Hepatocyte (in vitro differentiated cells): ENCODE measurements at regions not wholly inside any gene's neighbourhood (a gene's known extent, or its start where the extent isn't known, plus 50 kb on each side); places are given as distances from the start of the nearest gene placed in this dataset.

Experiments
- DNase-seq: peaks from one replicate; pipeline ENCODE4 v3.0.0-alpha.2; 2016; ENCODE audit warnings: low spot score
- H2AFZ ChIP-seq: fragments of 200-600 bp; sonication (generic); 2 replicates; pipeline ENCODE4 v1.6.0; 2016; ENCODE audit warnings: antibody characterized with exemption, mild to moderate bottlenecking
- H3K27ac ChIP-seq: fragments of 200-600 bp; sonication (generic); 2 replicates; pipeline ENCODE4 v1.5.1; 2016; ENCODE audit warnings: mild to moderate bottlenecking
- H3K27me3 ChIP-seq: fragments of 200-600 bp; sonication (generic); 2 replicates; pipeline ENCODE4 v1.6.1; 2016
- H3K36me3 ChIP-seq: fragments of 200-600 bp; sonication (generic); replicated peaks from 2 replicates; pipeline ENCODE4 v1.5.1; 2016; ENCODE audit warnings: low read depth; ENCODE audit not compliant: insufficient read depth
- H3K4me1 ChIP-seq: fragments of 200-600 bp; sonication (generic); 2 replicates; pipeline ENCODE4 v1.5.1; 2016; ENCODE audit warnings: mild to moderate bottlenecking, moderate library complexity; ENCODE audit not compliant: insufficient read depth
- H3K4me2 ChIP-seq: fragments of 200-600 bp; sonication (generic); 2 replicates; pipeline ENCODE4 v1.6.0; 2016
- H3K4me3 ChIP-seq: fragments of 200-600 bp; sonication (generic); 2 replicates; pipeline ENCODE4 v1.5.1; 2016; ENCODE audit warnings: mild to moderate bottlenecking
- H3K79me2 ChIP-seq: fragments of 200-600 bp; sonication (generic); 2 replicates; pipeline ENCODE4 v1.6.0; 2017; ENCODE audit warnings: mild to moderate bottlenecking
- H3K9me2 ChIP-seq: fragments of 200-600 bp; sonication (generic); replicated peaks from 2 replicates; pipeline ENCODE4 v1.6.0; 2017; ENCODE audit warnings: mild to moderate bottlenecking; ENCODE audit not compliant: insufficient read depth
- H3K9me3 ChIP-seq: fragments of 200-600 bp; sonication (generic); 2 replicates; pipeline ENCODE4 v1.5.1; 2016; ENCODE audit warnings: low read depth, mild to moderate bottlenecking
- H4K20me1 ChIP-seq: fragments of 200-600 bp; sonication (generic); 2 replicates; pipeline ENCODE4 v1.6.0; 2016; ENCODE audit warnings: mild to moderate bottlenecking; ENCODE audit not compliant: insufficient read depth, poor library complexity, severe bottlenecking
- CTCF ChIP-seq: fragments of 200-600 bp; sonication (generic); IDR thresholded peaks from 2 replicates; pipeline ENCODE4 v1.5.1; 2016; ENCODE audit warnings: antibody characterized with exemption, mild to moderate bottlenecking; ENCODE audit not compliant: poor library complexity
- EZH2 ChIP-seq: fragments of 200-600 bp; sonication (generic); IDR thresholded peaks from 2 replicates; pipeline ENCODE4 v1.6.1; 2016; ENCODE audit warnings: antibody characterized with exemption, mild to moderate bottlenecking, borderline replicate concordance
- EZH2phosphoT487 ChIP-seq: fragments of 200-600 bp; sonication (generic); IDR thresholded peaks from one replicate; pipeline ENCODE4 v1.6.1; 2018; ENCODE audit warnings: antibody characterized with exemption, mild to moderate bottlenecking, low read depth, moderate library complexity; ENCODE audit not compliant: unreplicated experiment, severe bottlenecking
- WGBS: methylation state at CpG from one replicate; pipeline ENCODE4 v1.1.6; 2016; ENCODE audit warnings: low lambda C conversion rate; ENCODE audit errors: missing lambda C conversion rate; 5-methylcytosine and 5-hydroxymethylcytosine counted together

DNA sequence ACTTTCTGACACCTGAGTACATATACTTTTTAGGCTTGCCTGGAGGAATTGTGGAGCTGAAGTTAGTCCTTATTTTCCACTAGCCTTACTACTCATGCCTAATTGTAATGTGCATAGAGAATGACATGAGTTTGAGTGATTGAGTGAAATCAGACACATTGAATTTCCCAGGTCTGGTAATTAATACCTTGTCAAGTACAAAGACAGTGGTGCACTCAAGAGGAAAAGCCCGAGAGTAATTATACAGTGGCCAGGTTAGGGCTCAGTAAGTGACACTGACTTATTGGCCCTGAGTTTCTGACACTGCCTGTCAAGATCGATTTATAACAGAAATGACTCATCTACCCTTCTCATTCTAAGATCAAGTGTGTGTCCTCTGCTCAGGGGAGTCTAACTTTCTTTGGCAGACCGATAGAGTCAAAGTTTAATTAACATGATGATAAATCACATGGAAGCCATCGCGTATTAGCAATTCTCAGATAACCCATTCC is 288.3 kb downstream of the TPBG start:
- Histone ChIP-seq H3K9me3 (no peaks in the 10 kb centered on the region), H3K36me3 (no peaks in the 10 kb centered on the region), H3K79me2 (no peaks in the 10 kb centered on the region), H3K4me1 (peaks cover 1% of the 10 kb centered on the region), H2AFZ (no peak overlapping the region), H3K27me3 (no peaks in the 10 kb centered on the region), H3K27ac (no peak overlapping the region), H3K4me2 (no peak overlapping the region), H4K20me1 (no peaks in the 10 kb centered on the region), H3K9me2 (no peaks in the 10 kb centered on the region), H3K4me3 (no peak overlapping the region)
- DNase-seq, result no peak
- 88% methylated on average over 5 of the region's 5 CpGs for WGBS
- no peak for TF ChIP-seq EZH2phosphoT487
- TF ChIP-seq EZH2, result no peak
- TF ChIP-seq CTCF, result no peak

DNA sequence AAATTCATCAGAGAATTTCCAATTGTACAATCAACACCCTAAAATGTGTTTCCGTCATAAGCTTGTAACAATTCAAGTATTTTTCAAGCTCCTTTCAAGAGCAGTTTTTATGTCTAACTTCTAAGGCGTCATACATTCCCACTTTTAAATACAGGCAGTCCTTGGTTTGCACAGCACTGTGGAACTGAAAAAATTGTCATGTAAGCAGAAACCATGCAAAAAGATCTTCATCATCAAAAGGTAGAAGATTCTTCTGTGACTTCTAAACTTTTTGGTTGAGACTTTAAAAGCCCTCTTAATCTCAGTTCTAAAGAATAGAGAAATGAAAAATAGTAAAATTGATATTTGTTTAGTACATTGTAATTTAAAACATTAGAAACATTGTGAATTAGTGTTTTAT is 315.6 kb downstream of the TPBG start:
- Histone ChIP-seq H3K9me3 (no peaks in the 10 kb centered on the region), H3K9me2 (no peaks in the 10 kb centered on the region), H4K20me1 (no peaks in the 10 kb centered on the region), H3K27me3 (no peaks in the 10 kb centered on the region), H3K27ac (no peak overlapping the region), H3K36me3 (no peaks in the 10 kb centered on the region), H2AFZ (no peak overlapping the region), H3K4me2 (no peak overlapping the region), H3K79me2 (no peaks in the 10 kb centered on the region), H3K4me3 (no peak overlapping the region), H3K4me1 (peaks cover 5% of the 10 kb centered on the region)
- no peak for DNase-seq
- TF ChIP-seq EZH2 (no peak), EZH2phosphoT487 (no peak), CTCF (no peak)
- 95% methylated on average over 2 of the region's 2 CpGs for WGBS

GRCh38 chr6:82680192-82680591 is 316.6 kb downstream of the TPBG start:
- Histone ChIP-seq H3K4me2 (no peak overlapping the region), H3K4me1 (peaks cover 5% of the 10 kb centered on the region), H3K79me2 (no peaks in the 10 kb centered on the region), H3K27ac (no peak overlapping the region), H3K9me3 (no peaks in the 10 kb centered on the region), H3K9me2 (no peaks in the 10 kb centered on the region), H3K36me3 (no peaks in the 10 kb centered on the region), H4K20me1 (no peaks in the 10 kb centered on the region), H2AFZ (no peak overlapping the region), H3K27me3 (no peaks in the 10 kb centered on the region), H3K4me3 (no peak overlapping the region)
- DNase-seq, result no peak
- WGBS, result 76% methylated on average over 3 of the region's 3 CpGs
- TF ChIP-seq EZH2phosphoT487 (no peak), EZH2 (no peak), CTCF (no peak)

DNA sequence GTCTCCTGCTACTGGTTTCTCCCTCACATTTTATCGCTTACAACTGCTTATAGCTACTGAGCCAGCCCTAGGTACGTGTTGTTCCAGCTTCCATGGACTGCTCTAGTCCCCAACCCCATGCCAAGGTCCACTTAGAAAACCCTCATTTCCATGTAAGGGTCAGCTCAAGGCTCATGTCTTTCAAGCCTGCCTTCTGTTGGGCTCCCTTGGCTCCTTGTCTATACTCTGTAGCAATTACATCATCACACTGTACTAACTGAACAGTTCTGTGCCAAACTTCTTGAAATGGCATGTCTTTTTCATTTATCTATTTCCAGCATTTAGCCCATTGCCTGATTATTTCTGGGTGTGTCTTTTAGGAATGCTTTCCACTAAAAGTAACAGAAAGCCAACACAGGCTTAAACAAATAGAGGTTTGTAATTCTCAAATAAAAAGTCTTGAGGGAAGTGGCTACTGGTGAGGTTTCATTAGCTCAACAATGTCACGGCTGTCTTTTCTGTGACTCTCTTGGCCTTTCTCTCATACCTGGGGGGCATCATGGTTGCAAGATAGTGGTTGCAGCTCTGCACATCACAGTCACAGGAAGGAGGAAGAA is 317.6 kb downstream of the TPBG start:
- Histone ChIP-seq H3K27me3 (no peaks in the 10 kb centered on the region), H3K4me3 (no peak overlapping the region), H3K9me2 (no peaks in the 10 kb centered on the region), H3K4me1 (peaks cover 5% of the 10 kb centered on the region), H4K20me1 (no peaks in the 10 kb centered on the region), H3K9me3 (no peaks in the 10 kb centered on the region), H3K4me2 (no peak overlapping the region), H3K36me3 (no peaks in the 10 kb centered on the region), H2AFZ (no peak overlapping the region), H3K79me2 (no peaks in the 10 kb centered on the region), H3K27ac (no peak overlapping the region)
- no peak for DNase-seq
- TF ChIP-seq EZH2phosphoT487 (no peak), CTCF (no peak), EZH2 (no peak)
- 80% methylated on average over 3 of the region's 3 CpGs for WGBS
